ENCODE measurements at regions not wholly inside any gene's neighbourhood (a gene's known extent, or its start where the extent isn't known, plus 50 kb on each side); places are given as distances from the start of the nearest gene placed in this dataset.
"Not testable (repeated sequence)": the region's sequence is repeated elsewhere in the genome, so short reads cannot be mapped to it uniquely, and the experiment has no call there.

GRCh38 chr2:89076771-89077170 is 385.3 kb downstream of the RPIA start:
- DNase-seq (ENCODE audit: low spot score); H3K27me3 ChIP-seq; H3K79me2 ChIP-seq; H3K4me1 ChIP-seq (ENCODE audit: insufficient read depth); H2AFZ ChIP-seq; H3K9me3 ChIP-seq (ENCODE audit: low read depth); H3K4me3 ChIP-seq; H3K9me2 ChIP-seq (replicated peaks; ENCODE audit: insufficient read depth); H3K36me3 ChIP-seq (replicated peaks; ENCODE audit: insufficient read depth, low read depth); H3K4me2 ChIP-seq; H4K20me1 ChIP-seq (ENCODE audit: insufficient read depth, poor library complexity, severe bottlenecking); H3K27ac ChIP-seq: not testable (repeated sequence)
- 68% methylated on average over 4 of the region's 4 CpGs for WGBS (ENCODE audit: low lambda C conversion rate, missing lambda C conversion rate)

GRCh38 chr2:89092911-89093310 is 401.4 kb downstream of the RPIA start:
- not testable (repeated sequence) for H3K4me1 ChIP-seq (ENCODE audit: insufficient read depth); H4K20me1 ChIP-seq (ENCODE audit: insufficient read depth, poor library complexity, severe bottlenecking); H3K9me3 ChIP-seq (ENCODE audit: low read depth); H3K9me2 ChIP-seq (replicated peaks; ENCODE audit: insufficient read depth); H2AFZ ChIP-seq; DNase-seq (ENCODE audit: low spot score); H3K36me3 ChIP-seq (replicated peaks; ENCODE audit: insufficient read depth, low read depth); H3K4me3 ChIP-seq; H3K27ac ChIP-seq; H3K4me2 ChIP-seq; H3K27me3 ChIP-seq; H3K79me2 ChIP-seq
- 76% methylated on average over 8 of the region's 8 CpGs for WGBS (ENCODE audit: low lambda C conversion rate, missing lambda C conversion rate)

- not testable (repeated sequence) for H3K27me3 ChIP-seq; H3K4me1 ChIP-seq (ENCODE audit: insufficient read depth); H3K4me2 ChIP-seq; H3K9me3 ChIP-seq (ENCODE audit: low read depth); H3K79me2 ChIP-seq; H3K4me3 ChIP-seq; DNase-seq (ENCODE audit: low spot score); H2AFZ ChIP-seq; H4K20me1 ChIP-seq (ENCODE audit: insufficient read depth, poor library complexity, severe bottlenecking); H3K36me3 ChIP-seq (replicated peaks; ENCODE audit: insufficient read depth, low read depth); H3K27ac ChIP-seq; H3K9me2 ChIP-seq (replicated peaks; ENCODE audit: insufficient read depth)
- WGBS (ENCODE audit: low lambda C conversion rate, missing lambda C conversion rate), result 63% methylated on average over 4 of the region's 4 CpGs
Observed at GRCh38 chr2:89095060-89095459, 403.6 kb downstream of the RPIA start.

- H3K4me3 ChIP-seq; H2AFZ ChIP-seq; H3K4me2 ChIP-seq; H3K9me3 ChIP-seq (ENCODE audit: low read depth); H4K20me1 ChIP-seq (ENCODE audit: insufficient read depth, poor library complexity, severe bottlenecking); H3K27ac ChIP-seq; H3K79me2 ChIP-seq; H3K36me3 ChIP-seq (replicated peaks; ENCODE audit: insufficient read depth, low read depth); DNase-seq (ENCODE audit: low spot score); H3K4me1 ChIP-seq (ENCODE audit: insufficient read depth); H3K9me2 ChIP-seq (replicated peaks; ENCODE audit: insufficient read depth); H3K27me3 ChIP-seq: not testable (repeated sequence)
- 63% methylated on average over 4 of the region's 4 CpGs for WGBS (ENCODE audit: low lambda C conversion rate, missing lambda C conversion rate)
Observed at GRCh38 chr2:89102587-89102986, 411.1 kb downstream of the RPIA start.

GRCh38 chr2:89106369-89107019 is 415.0 kb downstream of the RPIA start:
- not testable (repeated sequence) for H3K36me3 ChIP-seq (replicated peaks; ENCODE audit: insufficient read depth, low read depth); H3K4me2 ChIP-seq; H3K27ac ChIP-seq; H3K79me2 ChIP-seq; H3K4me3 ChIP-seq; H4K20me1 ChIP-seq (ENCODE audit: insufficient read depth, poor library complexity, severe bottlenecking); DNase-seq (ENCODE audit: low spot score); H3K9me2 ChIP-seq (replicated peaks; ENCODE audit: insufficient read depth); H3K4me1 ChIP-seq (ENCODE audit: insufficient read depth); H3K9me3 ChIP-seq (ENCODE audit: low read depth); H3K27me3 ChIP-seq; H2AFZ ChIP-seq
- 32% methylated on average over 3 of the region's 3 CpGs for WGBS (ENCODE audit: low lambda C conversion rate, missing lambda C conversion rate)

GRCh38 chr2:89112434-89112833 is 421.0 kb downstream of the RPIA start:
- H4K20me1 ChIP-seq (ENCODE audit: insufficient read depth, poor library complexity, severe bottlenecking); H3K27ac ChIP-seq; H3K9me3 ChIP-seq (ENCODE audit: low read depth); H3K4me2 ChIP-seq; H2AFZ ChIP-seq; H3K4me1 ChIP-seq (ENCODE audit: insufficient read depth); H3K4me3 ChIP-seq; H3K9me2 ChIP-seq (replicated peaks; ENCODE audit: insufficient read depth); H3K79me2 ChIP-seq; DNase-seq (ENCODE audit: low spot score); H3K27me3 ChIP-seq; H3K36me3 ChIP-seq (replicated peaks; ENCODE audit: insufficient read depth, low read depth): not testable (repeated sequence)
- 20% methylated on average over 1 of the region's 1 CpG for WGBS (ENCODE audit: low lambda C conversion rate, missing lambda C conversion rate)

- H3K4me3 ChIP-seq; H3K79me2 ChIP-seq; H4K20me1 ChIP-seq (ENCODE audit: insufficient read depth, poor library complexity, severe bottlenecking); H3K9me2 ChIP-seq (replicated peaks; ENCODE audit: insufficient read depth); H3K9me3 ChIP-seq (ENCODE audit: low read depth); DNase-seq (ENCODE audit: low spot score); H3K4me1 ChIP-seq (ENCODE audit: insufficient read depth); H2AFZ ChIP-seq; H3K27ac ChIP-seq; H3K36me3 ChIP-seq (replicated peaks; ENCODE audit: insufficient read depth, low read depth); H3K27me3 ChIP-seq; H3K4me2 ChIP-seq: not testable (repeated sequence)
Observed at GRCh38 chr2:89113286-89113685, 421.8 kb downstream of the RPIA start.

GRCh38 chr2:89129440-89129839 is 438.0 kb downstream of the RPIA start:
- H3K27me3 ChIP-seq; H3K9me3 ChIP-seq (ENCODE audit: low read depth); DNase-seq (ENCODE audit: low spot score); H3K4me1 ChIP-seq (ENCODE audit: insufficient read depth); H4K20me1 ChIP-seq (ENCODE audit: insufficient read depth, poor library complexity, severe bottlenecking); H3K4me3 ChIP-seq; H3K9me2 ChIP-seq (replicated peaks; ENCODE audit: insufficient read depth); H3K4me2 ChIP-seq; H2AFZ ChIP-seq; H3K79me2 ChIP-seq; H3K27ac ChIP-seq; H3K36me3 ChIP-seq (replicated peaks; ENCODE audit: insufficient read depth, low read depth): not testable (repeated sequence)

- not testable (repeated sequence) for H4K20me1 ChIP-seq (ENCODE audit: insufficient read depth, poor library complexity, severe bottlenecking); H2AFZ ChIP-seq; H3K4me1 ChIP-seq (ENCODE audit: insufficient read depth); H3K9me3 ChIP-seq (ENCODE audit: low read depth); H3K4me3 ChIP-seq; H3K27ac ChIP-seq; H3K36me3 ChIP-seq (replicated peaks; ENCODE audit: insufficient read depth, low read depth); H3K9me2 ChIP-seq (replicated peaks; ENCODE audit: insufficient read depth); H3K4me2 ChIP-seq; H3K27me3 ChIP-seq; DNase-seq (ENCODE audit: low spot score); H3K79me2 ChIP-seq
- 76% methylated on average over 10 of the region's 10 CpGs for WGBS (ENCODE audit: low lambda C conversion rate, missing lambda C conversion rate)
Observed at GRCh38 chr2:89130665-89131308, 439.3 kb downstream of the RPIA start.

Data from hepatocyte (in vitro differentiated cells).